ENCODE measurements at regions not wholly inside any gene's neighbourhood (a gene's known extent, or its start where the extent isn't known, plus 50 kb on each side); places are given as distances from the start of the nearest gene placed in this dataset.
"Not testable (repeated sequence)": the region's sequence is repeated elsewhere in the genome, so short reads cannot be mapped to it uniquely, and the experiment has no call there.

GRCh38 chr10:87300163-87300562 lies 57.4 kb upstream of the NUTM2D start:
- H3K4me3 ChIP-seq (ENCODE audit: low read depth, low read length); H3K27ac ChIP-seq; DNase-seq; H3K27me3 ChIP-seq (ENCODE audit: insufficient read depth, low read depth, severe bottlenecking); H3K36me3 ChIP-seq; H3K9me3 ChIP-seq (ENCODE audit: severe bottlenecking): not testable (repeated sequence)

- H3K36me3 ChIP-seq; H3K4me3 ChIP-seq (ENCODE audit: low read depth, low read length); H3K27me3 ChIP-seq (ENCODE audit: insufficient read depth, low read depth, severe bottlenecking); H3K9me3 ChIP-seq (ENCODE audit: severe bottlenecking); H3K27ac ChIP-seq: not testable (repeated sequence)
- DNase-seq = peak; percentile 35
Measured at GRCh38 chr10:87301466-87302115, 56.0 kb upstream of the NUTM2D start.

GRCh38 chr10:87302132-87302531 lies 55.4 kb upstream of the NUTM2D start:
- DNase-seq; H3K36me3 ChIP-seq; H3K27ac ChIP-seq; H3K9me3 ChIP-seq (ENCODE audit: severe bottlenecking); H3K27me3 ChIP-seq (ENCODE audit: insufficient read depth, low read depth, severe bottlenecking); H3K4me3 ChIP-seq (ENCODE audit: low read depth, low read length): not testable (repeated sequence)

- not testable (repeated sequence) for DNase-seq; H3K4me3 ChIP-seq (ENCODE audit: low read depth, low read length); H3K9me3 ChIP-seq (ENCODE audit: severe bottlenecking); H3K27me3 ChIP-seq (ENCODE audit: insufficient read depth, low read depth, severe bottlenecking); H3K27ac ChIP-seq; H3K36me3 ChIP-seq
Measured at GRCh38 chr10:87303707-87304106, 53.8 kb upstream of the NUTM2D start.

GRCh38 chr10:87306681-87307080 lies 50.9 kb upstream of the NUTM2D start:
- not testable (repeated sequence) for H3K27me3 ChIP-seq (ENCODE audit: insufficient read depth, low read depth, severe bottlenecking); H3K27ac ChIP-seq; H3K9me3 ChIP-seq (ENCODE audit: severe bottlenecking)

More at GRCh38 chr10:87306681-87307080, 50.9 kb upstream of the NUTM2D start:
- H3K36me3 ChIP-seq; DNase-seq; H3K4me3 ChIP-seq (ENCODE audit: low read depth, low read length): not testable (repeated sequence)
